Parathyroid adenoma (tissue), 2 donors: ENCODE measurements at regions not wholly inside any gene's neighbourhood (a gene's known extent, or its start where the extent isn't known, plus 50 kb on each side); places are given as distances from the start of the nearest gene placed in this dataset.

Experiments
- H2AFZ ChIP-seq: fragments of 300-600 bp; sonication (generic); one replicate; pipeline ENCODE4 v1.7.0; 2017; ENCODE audit warnings: antibody characterized with exemption, mild to moderate bottlenecking
- H3K27ac ChIP-seq: fragments of 300-600 bp; sonication (generic); one replicate; pipeline ENCODE4 v1.7.0; 2017
- H3K27me3 ChIP-seq: fragments of 300-600 bp; sonication (generic); one replicate; pipeline ENCODE4 v1.7.0; 2017; ENCODE audit warnings: low read length; ENCODE audit not compliant: control insufficient read depth, insufficient read depth
- H3K36me3 ChIP-seq: fragments of 300-600 bp; sonication (generic); one replicate; pipeline ENCODE4 v1.7.0; 2017; ENCODE audit warnings: low read length; ENCODE audit not compliant: control insufficient read depth, insufficient read depth
- H3K4me1 ChIP-seq: fragments of 300-600 bp; sonication (generic); one replicate; pipeline ENCODE4 v1.7.0; 2017; ENCODE audit warnings: control low read depth
- H3K4me2 ChIP-seq: fragments of 300-600 bp; sonication (generic); one replicate; pipeline ENCODE4 v1.7.0; 2017; ENCODE audit warnings: low read length
- H3K4me3 ChIP-seq: fragments of 300-600 bp; sonication (generic); one replicate; pipeline ENCODE4 v1.7.0; 2017; ENCODE audit warnings: low read depth, low read length
- H3K79me2 ChIP-seq: fragments of 300-600 bp; sonication (generic); one replicate; pipeline ENCODE4 v1.7.0; 2017; ENCODE audit warnings: control low read depth
- H3K9ac ChIP-seq: fragments of 300-600 bp; sonication (generic); one replicate; pipeline ENCODE4 v1.7.0; 2017; ENCODE audit warnings: mild to moderate bottlenecking
- H3K9me3 ChIP-seq: fragments of 300-600 bp; sonication (generic); one replicate; pipeline ENCODE4 v1.7.0; 2017; ENCODE audit warnings: low read length; ENCODE audit not compliant: control insufficient read depth
- CTCF ChIP-seq: fragments of 300-600 bp; sonication (generic); IDR thresholded peaks from one replicate; pipeline ENCODE4 v1.7.0; 2017; ENCODE audit warnings: antibody characterized with exemption, mild to moderate bottlenecking
- donor health status: primary hyperparathyroidism.

GRCh38 chr3:839981-840380 is 252.8 kb upstream of the CNTN6 start:
- Histone ChIP-seq H3K36me3 (no peaks in the 10 kb centered on the region), H3K4me3 (no peak overlapping the region), H2AFZ (no peak overlapping the region), H3K4me2 (no peak overlapping the region), H3K9ac (no peak overlapping the region), H3K9me3 (no peaks in the 10 kb centered on the region), H3K79me2 (no peaks in the 10 kb centered on the region), H3K27ac (no peak overlapping the region), H3K4me1 (no peaks in the 10 kb centered on the region), H3K27me3 (no peaks in the 10 kb centered on the region)
- no peak for TF ChIP-seq CTCF

- no peak for TF ChIP-seq CTCF
- H2AFZ ChIP-seq = no peak overlapping the region
- no peak overlapping the region for H3K4me2 ChIP-seq
- no peaks in the 10 kb centered on the region for H3K4me1 ChIP-seq
- no peaks in the 10 kb centered on the region for H3K27me3 ChIP-seq
- H3K9me3 ChIP-seq = no peaks in the 10 kb centered on the region
- no peak overlapping the region for H3K27ac ChIP-seq
- H3K79me2 ChIP-seq = no peaks in the 10 kb centered on the region
- no peaks in the 10 kb centered on the region for H3K36me3 ChIP-seq
- no peak overlapping the region for H3K4me3 ChIP-seq
- no peak overlapping the region for H3K9ac ChIP-seq
Measured at GRCh38 chr3:851098-851790, 241.6 kb upstream of the CNTN6 start.

GRCh38 chr3:852033-852432 is 240.8 kb upstream of the CNTN6 start:
- H3K9ac ChIP-seq = no peak overlapping the region
- H3K36me3 ChIP-seq = no peaks in the 10 kb centered on the region
- H3K79me2 ChIP-seq = no peaks in the 10 kb centered on the region
- no peaks in the 10 kb centered on the region for H3K9me3 ChIP-seq
- no peak for TF ChIP-seq CTCF
- H3K27me3 ChIP-seq = no peaks in the 10 kb centered on the region
- no peak overlapping the region for H3K4me2 ChIP-seq
- no peaks in the 10 kb centered on the region for H3K4me1 ChIP-seq
- no peak overlapping the region for H3K27ac ChIP-seq
- no peak overlapping the region for H2AFZ ChIP-seq
- no peak overlapping the region for H3K4me3 ChIP-seq

GRCh38 chr3:853489-853888 is 239.3 kb upstream of the CNTN6 start:
- H3K9ac ChIP-seq = no peak overlapping the region
- H3K4me3 ChIP-seq = no peak overlapping the region
- H3K36me3 ChIP-seq = no peaks in the 10 kb centered on the region
- no peaks in the 10 kb centered on the region for H3K9me3 ChIP-seq
- H3K4me2 ChIP-seq = no peak overlapping the region
- no peak overlapping the region for H3K27ac ChIP-seq
- no peaks in the 10 kb centered on the region for H3K27me3 ChIP-seq
- no peak for TF ChIP-seq CTCF
- no peaks in the 10 kb centered on the region for H3K79me2 ChIP-seq
- H2AFZ ChIP-seq = no peak overlapping the region
- no peaks in the 10 kb centered on the region for H3K4me1 ChIP-seq

GRCh38 chr3:859135-859534 is 233.7 kb upstream of the CNTN6 start:
- no peaks in the 10 kb centered on the region for H3K36me3 ChIP-seq
- no peak overlapping the region for H3K4me3 ChIP-seq
- no peak overlapping the region for H3K9ac ChIP-seq
- no peak for TF ChIP-seq CTCF
- no peak overlapping the region for H2AFZ ChIP-seq
- H3K27me3 ChIP-seq = no peaks in the 10 kb centered on the region
- no peaks in the 10 kb centered on the region for H3K4me1 ChIP-seq
- H3K27ac ChIP-seq = no peak overlapping the region
- H3K79me2 ChIP-seq = no peaks in the 10 kb centered on the region
- no peak overlapping the region for H3K4me2 ChIP-seq
- H3K9me3 ChIP-seq = no peaks in the 10 kb centered on the region
